Activated T-cell treated with anti-CD3 and anti-CD28 coated beads for 1 hour (primary cell): ENCODE measurements at regions not wholly inside any gene's neighbourhood (a gene's known extent, or its start where the extent isn't known, plus 50 kb on each side); places are given as distances from the start of the nearest gene placed in this dataset.
"Not testable (repeated sequence)": the region's sequence is repeated elsewhere in the genome, so short reads cannot be mapped to it uniquely, and the experiment has no call there.

ENCODE experiments used
- DNase-seq: peaks from one replicate; pipeline ENCODE4 v3.0.0-alpha.2; 2020; ENCODE audit warnings: low read depth

DNA sequence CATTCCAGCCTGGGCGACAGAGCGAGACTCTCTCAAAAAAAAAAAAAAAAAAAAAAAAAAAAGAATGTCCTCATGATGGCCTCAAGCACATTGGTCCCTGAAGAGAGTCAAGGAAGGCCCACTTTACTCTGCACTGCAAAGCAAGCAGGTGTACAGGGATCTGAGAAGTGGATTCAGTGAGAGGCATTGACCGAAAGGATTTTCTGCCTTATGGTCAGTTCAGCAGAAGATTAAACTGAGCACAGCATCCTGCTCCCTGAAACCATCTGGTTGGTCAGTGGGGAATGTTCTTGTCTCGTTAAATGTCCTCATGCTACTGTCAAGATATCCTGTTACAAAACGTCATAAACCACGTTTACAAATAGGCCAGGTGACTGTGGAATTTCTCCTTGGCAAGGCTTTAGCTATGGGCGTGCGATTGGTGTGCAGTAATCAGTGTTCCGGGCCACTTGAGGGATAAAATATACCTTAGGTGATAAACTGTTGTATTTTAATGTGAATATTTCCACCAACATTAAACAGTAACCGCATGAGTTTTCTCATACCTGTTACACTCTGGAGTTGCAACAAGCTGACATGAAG lies 195.0 kb downstream of the ADRA2C start:
- not testable (repeated sequence) for DNase-seq

DNA sequence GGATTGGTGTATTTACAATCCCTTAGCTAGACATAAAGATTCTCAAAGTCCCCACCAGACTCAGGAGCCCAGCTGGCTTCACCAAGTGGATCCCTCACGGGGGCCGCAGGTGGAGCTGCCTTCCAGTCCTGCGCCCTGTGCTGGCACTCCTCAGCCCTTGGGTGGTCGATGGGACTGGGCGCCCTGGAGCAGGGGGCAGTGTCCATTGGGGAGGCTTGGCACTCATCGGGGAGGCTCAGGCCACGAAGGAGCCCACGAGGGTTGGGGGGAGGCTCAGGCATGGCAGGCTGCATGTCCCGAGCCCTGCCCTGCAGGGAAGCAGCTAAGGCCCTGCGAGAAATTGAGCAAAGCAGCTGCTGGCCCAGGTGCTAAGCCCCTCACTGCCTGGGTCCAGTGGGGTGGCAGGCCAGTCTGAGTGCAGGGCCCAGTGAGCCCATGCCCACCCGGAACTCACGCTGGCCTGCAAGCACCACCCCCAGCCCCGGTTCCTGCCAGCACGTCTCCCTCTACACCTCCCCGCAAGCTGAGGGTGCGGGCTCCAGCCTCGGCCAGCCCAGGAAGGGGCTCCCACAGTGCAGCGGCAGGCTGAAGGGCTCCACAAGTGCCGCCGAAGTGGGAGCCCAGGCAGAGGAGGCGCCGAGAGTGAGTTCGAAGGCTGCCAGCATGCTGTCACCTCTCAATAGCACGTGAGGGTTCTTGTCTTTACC lies 198.5 kb downstream of the ADRA2C start:
- not testable (repeated sequence) for DNase-seq

DNA sequence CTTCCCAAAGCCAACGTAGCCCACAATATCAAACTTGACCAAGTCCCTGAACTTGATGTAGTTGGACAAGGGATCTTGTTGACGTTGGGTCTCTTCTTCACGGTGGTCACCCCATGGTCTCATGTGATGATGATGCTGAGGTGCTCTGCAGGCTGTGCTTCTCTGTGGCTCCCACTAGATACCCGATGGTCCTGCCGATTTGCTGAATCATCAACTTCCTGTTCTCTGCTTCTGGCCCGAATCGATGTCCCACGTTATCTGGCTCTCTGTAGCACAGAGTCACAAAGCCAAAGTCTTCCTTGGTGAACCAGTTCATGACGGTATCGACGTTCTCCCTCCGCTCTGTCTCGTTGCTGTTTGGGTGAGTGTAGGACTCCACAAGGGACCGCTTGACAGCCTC lies 201.0 kb downstream of the ADRA2C start:
- not testable (repeated sequence) for DNase-seq

DNA sequence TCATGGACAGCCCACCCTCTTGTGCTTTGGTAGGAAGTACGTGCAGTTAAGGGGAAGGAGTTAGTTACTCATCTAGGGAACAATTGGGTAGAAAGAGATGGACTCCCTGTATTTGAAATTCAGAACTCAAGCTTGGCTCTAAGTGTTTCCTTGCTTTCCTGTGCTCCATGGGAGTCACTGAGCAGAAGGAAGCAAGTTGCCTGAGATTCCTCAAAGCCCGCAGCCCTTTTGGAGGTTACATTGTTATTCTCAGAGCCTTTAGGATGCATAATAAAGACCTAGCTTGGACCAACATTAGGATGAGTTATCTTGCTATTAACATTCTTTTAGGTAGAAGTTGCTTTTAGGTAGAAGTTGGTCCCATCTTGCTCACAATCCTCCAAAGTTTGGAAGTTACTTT lies 206.4 kb downstream of the ADRA2C start:
- not testable (repeated sequence) for DNase-seq

DNA sequence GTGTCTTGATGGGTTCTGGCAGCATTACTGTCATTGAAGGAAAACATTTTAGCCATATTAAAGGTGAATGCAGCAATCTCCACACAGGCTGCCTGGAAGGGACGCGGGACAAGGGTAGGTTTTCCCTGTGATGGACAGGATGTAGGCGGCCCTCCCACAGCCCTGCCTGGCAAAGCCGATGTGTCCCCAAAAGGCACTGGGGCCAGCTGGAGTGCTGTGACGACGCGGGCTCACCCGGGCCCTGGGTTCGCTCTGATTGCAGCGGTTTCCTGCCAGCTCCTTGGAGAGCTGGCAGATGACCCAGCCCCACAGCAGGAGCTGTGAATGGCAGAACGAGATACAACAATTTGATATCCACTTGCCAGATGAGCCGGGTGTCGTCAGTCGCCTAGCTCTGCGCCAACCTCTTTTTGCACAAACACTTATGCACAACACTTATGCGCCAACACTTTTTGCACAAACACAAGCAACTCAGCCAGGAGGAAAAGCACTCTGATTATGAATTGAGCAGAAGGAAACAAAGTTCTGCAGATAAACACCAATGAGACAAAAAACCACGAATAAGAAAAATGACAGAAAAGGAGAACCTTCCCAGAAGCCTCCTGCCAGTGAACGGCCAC lies 207.5 kb downstream of the ADRA2C start:
- not testable (repeated sequence) for DNase-seq

DNA sequence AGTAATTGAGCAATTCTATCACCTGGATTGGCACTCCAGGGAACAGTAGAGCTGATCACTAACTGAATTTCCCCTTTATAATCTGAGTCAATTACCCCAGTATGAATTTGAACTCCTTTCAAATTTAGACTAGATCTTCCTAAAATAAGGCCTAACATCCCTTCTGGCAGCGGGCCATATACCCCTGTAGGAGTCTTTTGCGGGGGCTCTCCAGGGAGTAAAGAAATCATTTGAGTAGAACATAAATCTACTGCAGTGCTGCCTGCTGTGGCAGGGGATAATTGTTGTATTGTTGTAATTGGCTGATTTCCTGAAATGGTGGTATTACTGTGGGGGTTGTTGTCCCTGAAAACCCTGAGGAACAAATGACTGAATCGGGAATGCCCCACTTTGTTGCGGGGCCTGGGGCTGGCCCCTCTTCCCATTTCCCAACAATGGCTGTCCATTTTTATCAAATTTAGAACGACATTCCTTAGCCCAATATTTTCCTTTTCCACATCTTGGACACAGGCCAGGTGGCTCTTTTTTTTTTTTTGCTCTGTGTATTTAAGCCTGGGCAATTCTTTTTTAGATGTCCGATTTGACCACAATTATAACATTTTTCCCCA lies 217.4 kb downstream of the ADRA2C start:
- not testable (repeated sequence) for DNase-seq

DNA sequence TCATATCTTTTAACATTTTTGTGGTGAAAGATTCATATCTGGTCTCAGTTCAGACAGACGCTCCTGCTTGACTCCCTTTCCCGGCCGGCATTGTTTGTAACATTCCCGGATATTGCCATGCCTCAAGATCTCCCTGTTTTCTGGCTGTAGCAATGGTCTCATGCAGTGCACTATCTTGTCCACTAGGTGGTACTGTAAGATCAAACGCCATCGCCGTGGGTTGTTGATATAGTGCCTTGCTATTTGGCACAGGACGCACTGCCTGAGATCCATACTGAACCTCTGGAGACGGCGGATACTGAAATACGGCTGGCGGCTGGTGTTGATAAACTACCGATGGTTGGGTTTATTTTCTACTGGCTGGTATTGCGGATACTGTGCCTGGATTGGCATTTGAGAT lies 218.6 kb downstream of the ADRA2C start:
- DNase-seq = not testable (repeated sequence)

DNA sequence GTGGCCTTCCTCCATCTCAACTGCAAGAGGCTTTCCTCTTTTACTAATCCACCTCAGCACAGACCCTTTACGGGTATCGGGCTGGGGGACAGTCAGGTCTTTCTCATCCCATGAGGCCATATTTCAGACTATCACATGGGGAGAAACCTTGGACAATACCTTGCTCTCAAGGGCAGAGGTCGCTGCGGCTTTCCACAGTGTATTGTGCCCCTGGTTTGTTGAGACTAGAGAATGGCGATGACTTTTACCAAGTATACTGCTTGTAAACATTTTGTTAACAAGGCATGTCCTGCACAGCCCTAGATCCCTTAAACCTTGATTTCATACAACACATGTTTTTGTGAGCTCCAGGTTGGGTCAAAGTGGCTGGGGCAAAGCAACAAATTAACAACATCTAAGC lies 220.2 kb downstream of the ADRA2C start:
- not testable (repeated sequence) for DNase-seq

DNA sequence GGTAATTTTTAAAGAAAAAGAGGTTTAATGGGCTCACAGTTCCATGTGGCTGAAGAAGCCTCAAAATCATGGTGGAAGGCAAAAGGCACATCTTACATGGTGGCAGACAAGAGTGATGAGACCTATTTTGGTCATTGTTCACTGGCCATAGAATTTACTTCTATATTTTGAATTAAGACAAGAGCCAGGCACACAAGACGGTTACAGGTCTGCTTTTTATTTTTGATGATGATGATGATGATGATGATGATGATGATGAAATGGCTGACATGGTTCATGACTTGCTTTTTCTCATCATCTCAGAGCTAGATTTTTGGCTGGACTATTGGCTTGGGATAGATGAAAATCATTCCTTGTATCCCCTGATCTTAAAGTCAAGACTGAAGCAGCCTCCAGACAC lies 229.3 kb downstream of the OTOP1 start:
- not testable (repeated sequence) for DNase-seq

DNA sequence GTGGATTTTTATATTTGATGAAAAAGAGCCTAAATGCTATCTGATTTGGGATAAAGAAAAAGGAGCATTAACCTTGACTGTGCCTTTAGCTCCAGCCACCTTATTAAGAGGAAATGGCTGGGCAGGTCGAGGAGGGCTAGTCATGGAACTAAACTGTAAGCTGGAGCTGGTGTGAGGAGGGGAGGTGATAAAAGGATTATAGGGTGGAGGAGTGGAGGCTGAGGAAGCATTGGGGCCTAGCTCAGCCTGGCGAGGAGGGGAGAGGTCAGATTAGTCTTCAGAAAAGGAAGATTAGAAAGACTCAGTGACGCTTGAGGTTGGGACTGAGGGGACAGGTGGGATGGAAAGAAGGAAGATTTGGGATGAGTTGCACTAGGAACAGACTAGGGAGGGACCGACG lies 222.7 kb downstream of the OTOP1 start:
- DNase-seq = not testable (repeated sequence)

DNA sequence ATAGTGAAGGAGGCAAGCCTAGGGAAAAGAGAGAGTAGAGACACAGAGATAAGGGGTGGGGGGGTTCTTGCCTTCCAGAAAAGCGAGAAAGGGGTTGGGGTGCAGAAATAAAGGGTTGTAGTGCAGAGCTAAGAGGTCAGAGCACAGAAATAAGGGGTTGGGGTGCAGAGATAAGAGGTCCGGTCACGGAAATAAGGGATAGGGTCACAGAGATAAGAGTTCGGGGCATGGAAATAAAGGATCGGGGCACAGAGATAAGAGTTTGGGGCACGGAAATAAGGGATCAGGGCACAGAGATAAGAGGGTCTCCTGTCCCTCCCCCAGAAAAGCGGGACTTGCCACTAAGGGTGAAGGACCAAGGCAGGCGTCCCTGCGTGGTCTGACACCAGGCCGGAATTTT lies 222.0 kb downstream of the OTOP1 start:
- not testable (repeated sequence) for DNase-seq

DNA sequence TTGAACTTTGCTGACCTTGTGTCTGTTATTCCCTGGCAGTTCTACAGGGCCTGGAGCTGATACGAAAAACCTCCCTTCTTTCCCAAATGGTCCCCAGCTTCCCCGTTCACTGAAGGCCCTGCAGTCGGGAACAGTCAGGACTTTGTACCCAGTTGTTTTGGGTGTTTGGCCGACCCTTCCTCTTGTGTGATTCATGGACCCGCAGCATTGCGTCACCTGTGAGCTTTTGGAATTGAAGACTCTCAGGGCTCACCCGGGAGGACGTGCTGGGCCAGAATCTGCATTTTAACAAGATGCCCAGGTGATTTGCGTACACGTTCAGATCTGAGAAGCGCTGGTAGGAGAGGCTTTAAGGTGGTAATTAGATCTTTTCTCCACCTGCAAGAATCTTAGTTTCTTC lies 220.4 kb downstream of the OTOP1 start:
- DNase-seq = not testable (repeated sequence)

DNA sequence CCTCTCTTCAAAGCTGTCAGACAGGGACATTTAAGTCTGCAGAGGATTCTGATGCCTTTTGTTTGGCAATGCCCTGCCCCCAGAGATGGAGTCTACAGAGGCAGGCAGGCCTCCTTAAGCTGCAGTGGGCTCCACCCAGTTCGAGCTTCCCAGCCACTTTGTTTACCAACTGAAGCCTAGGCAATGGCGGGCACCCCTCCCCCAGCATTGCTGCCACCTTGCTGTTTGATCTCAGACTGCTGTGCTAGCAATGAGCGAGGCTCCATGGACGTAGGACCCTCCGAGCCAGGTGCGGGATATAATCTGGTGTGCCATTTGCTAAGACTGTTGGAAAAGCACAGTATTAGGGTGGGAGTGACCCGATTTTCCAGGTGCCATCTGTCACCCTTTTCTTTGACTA lies 207.7 kb downstream of the OTOP1 start:
- DNase-seq = not testable (repeated sequence)

DNA sequence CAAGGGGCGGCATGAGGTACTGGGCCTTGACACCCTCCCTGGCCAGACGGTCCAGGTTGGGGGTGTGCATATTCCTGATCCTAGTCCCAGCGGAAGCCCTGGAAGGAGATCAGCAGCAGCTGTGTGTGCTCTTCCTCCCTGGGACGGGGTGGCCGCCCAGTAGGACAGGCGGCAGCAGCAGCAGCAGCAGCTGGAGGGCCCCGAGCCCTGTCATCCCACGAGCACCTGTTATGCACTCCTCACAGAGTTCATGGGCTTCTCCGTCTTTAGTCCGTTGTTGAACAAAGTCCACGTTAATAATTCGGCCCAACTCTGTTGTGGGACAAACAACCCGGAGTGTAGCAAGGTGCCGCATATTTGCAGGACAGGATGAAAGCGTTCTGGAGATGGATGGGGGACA lies 205.6 kb downstream of the OTOP1 start:
- not testable (repeated sequence) for DNase-seq

DNA sequence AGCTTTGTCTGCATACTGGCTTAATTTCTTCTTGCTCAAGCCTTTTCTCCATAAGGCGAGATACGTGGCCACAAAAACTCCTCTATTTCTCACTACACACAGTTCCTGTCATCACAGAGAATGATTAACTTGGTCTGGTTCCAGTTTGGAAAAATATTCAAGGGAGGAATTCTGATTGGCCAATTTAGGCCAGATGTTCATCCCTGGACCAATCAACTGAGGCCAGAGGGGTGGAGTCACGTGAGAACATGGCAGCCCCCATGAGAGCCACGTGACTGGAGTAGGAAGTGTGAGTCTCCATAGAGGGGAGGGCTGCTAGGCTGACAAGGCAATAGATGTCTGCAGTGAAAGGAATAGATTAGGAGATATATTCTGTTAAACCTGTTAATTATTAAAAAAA lies 200.0 kb downstream of the OTOP1 start:
- not testable (repeated sequence) for DNase-seq

DNA sequence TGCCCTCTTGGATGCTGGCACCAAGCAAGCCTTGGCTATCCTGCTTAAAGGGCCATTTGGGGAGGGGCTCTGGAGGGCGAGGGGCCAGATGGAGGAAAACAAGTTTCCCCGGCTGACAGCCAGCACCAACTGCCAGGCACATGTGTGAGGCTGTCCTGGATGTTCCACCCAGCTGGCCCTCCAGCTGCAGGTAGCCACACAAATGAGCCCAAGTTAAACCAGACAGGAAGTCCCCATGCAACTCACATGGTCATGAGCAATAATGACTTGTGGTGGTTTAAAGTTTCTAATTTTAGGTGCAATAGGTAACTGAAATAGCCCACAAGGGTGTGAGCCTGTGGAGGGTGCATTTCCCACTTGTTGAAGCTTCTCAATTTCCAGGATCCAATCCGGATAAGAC lies 198.0 kb downstream of the OTOP1 start:
- DNase-seq = not testable (repeated sequence)

DNA sequence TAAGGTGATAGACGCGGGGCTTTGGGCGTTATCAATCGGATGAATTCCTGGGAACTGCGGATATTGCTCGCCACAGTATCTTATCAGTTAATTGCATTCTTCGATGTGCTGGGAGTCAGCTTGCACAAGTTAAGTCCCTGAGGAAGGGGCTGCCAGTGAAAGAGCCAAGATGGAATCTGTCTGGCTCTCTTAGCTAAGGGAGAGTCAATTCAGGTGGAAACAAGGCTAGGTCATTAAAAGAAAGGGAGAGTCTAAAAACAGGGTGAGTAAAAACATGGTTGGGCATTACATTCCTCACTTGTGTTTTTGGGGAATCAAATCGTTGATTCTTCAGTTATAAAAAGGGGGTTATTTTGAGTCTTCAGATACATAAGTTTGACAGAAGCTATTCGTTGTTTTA lies 196.2 kb downstream of the OTOP1 start:
- not testable (repeated sequence) for DNase-seq

DNA sequence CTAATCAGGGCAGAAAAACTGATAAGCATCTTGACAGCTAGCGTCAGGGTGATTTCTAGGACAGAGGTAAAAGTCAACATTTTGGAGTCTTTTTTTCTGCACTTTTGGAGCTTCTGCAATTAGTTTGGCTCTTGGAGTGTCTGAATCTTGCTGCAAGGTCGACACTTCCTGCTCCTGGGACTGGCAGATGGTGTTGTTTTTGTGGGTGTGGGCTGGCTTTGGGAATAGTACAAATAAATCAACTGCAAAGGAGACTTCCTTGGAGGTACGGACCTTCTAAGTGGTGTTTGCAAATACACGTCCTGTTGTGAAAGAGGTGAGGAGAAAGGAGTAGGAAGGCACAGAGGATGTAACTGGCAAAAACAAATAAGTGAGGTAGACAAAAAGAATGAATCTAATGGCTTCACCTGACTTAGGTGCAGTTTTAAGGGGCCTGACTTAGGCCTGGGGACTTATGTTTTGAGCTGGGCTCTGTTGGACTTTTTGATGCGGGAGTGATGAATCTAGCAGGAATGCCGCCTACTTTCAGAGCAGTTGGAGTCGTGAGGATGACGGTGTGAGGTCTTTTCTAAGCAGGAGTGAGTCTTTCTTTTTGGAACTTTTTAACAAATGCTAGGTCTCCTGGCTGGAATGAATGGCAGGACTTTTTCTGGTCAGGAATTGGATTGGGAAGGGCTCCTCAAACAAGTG lies 195.1 kb downstream of the OTOP1 start:
- DNase-seq = not testable (repeated sequence)

DNA sequence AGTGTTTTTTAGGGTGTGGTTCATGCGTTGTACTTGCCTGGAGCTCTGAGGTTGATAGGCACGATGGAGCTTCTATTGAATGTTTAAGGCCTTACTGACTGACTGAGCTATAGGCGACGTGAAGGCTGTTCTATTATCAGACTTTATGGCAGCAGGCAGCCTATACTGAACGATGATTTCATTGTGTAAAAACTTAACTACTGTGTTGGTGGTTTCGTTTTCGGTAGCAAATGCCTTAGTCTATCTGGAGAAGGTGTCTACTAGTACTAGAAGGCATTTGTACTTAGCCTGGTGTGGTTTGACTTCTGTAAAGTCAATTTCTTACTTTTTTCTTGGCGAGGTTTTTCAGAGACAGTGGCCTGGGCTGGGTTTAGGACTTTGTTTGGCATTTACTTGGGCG lies 194.4 kb downstream of the OTOP1 start:
- DNase-seq = not testable (repeated sequence)

DNA sequence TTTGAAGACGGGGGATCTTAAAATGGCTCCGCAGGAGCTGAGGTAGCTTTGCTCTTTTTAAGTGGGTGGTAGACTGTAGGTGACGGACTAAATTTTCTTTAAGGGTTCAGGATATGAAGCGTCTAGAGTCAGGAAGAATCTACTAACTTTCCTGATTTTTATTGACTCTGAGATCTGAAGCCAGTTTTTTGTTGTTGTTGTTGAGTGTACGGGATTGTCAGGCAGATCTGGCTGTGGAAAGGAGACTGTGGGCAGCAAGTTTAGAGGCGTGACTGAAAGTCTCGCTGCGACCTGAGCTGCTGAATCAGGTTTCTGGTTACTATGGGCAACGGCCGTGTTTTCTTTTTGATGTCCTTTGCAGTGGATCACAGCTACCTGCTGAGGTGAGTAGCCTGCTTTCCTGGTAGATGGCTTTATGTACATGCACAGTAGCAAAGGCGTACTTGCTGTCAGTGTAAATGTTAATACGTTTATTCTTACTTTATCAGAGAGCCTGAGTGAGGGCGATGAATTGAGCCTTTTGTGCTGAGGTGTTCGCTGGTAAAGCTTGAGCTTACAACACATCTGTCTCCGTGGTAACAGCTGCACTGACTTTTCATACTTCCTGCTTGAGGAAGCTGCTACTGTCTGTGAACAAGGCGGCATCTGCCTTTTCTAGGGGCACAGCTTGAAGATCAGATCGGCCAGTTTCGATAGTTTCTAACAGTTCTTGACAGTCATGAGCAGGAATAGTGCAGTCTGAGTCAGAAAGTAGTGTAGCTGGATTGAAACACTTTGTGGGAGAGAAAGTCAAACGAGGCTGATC lies 193.7 kb downstream of the OTOP1 start:
- DNase-seq = not testable (repeated sequence)

DNA sequence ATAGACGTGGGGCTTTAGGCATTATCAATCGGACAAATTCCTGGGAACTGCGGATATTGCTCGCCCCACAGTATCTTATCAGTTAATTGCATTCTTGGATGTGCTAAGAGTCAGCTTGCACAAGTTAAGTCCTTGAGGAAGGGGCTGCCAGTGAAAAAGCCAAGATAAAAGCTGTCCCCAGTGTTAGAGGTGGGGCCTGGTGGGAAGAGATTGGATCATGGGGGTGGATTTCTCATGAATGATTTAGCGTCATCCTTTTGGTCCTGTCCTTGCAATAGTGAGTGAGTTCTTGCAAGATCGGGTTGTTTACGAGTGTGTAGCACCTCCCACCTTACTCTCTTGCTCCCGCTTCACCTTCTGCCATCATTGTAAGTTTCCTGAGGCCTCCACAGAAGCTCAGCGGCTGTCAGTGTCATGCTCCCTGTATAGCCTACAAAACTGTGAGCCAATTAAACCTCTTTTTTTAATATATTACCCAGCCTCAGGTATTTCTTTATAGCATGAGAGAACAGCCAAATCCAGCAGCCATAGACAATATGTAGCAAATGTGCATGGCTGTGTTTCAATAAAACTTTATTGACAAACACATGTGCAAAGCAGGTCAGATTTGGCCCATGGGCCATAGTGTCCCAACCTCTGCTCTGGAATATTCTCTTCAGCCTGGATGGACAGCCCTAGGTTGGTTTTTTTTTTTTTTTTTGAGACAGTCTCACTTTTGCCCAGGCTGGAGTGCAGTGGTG lies 189.2 kb downstream of the OTOP1 start:
- DNase-seq = not testable (repeated sequence)
